ENCODE measurements at regions not wholly inside any gene's neighbourhood (a gene's known extent, or its start where the extent isn't known, plus 50 kb on each side); places are given as distances from the start of the nearest gene placed in this dataset.

- no peak for DNase-seq
These were observed 542.7 kb downstream of the SLC16A7 start for GRCh38 chr12:60138526-60138925.

- no peak for DNase-seq
These were observed 548.6 kb downstream of the SLC16A7 start for GRCh38 chr12:60144395-60144794.

GRCh38 chr12:60148109-60148508 is 552.3 kb downstream of the SLC16A7 start:
- peak in 1 of 3 donors; percentile 91 for DNase-seq

- peak in 1 of 3 donors; percentile 86 for DNase-seq
These were observed 553.0 kb downstream of the SLC16A7 start for GRCh38 chr12:60148831-60149230.

- DNase-seq, result no peak
These were observed 556.9 kb downstream of the SLC16A7 start for GRCh38 chr12:60152756-60153155.

- no peak for DNase-seq
These were observed 563.9 kb downstream of the SLC16A7 start for GRCh38 chr12:60159761-60160160.

GRCh38 chr12:60162988-60163720 is 567.3 kb downstream of the SLC16A7 start:
- DNase-seq, result no peak

- DNase-seq, result no peak
These were observed 570.0 kb downstream of the SLC16A7 start for GRCh38 chr12:60165781-60166180.

GRCh38 chr12:60168441-60168840 is 572.6 kb downstream of the SLC16A7 start:
- no peak for DNase-seq

GRCh38 chr12:60169904-60170303 is 574.1 kb downstream of the SLC16A7 start:
- DNase-seq, result no peak

- DNase-seq, result no peak
These were observed 576.7 kb downstream of the SLC16A7 start for GRCh38 chr12:60172266-60173211.

- no peak for DNase-seq
These were observed 577.7 kb downstream of the SLC16A7 start for GRCh38 chr12:60173224-60174170.

- no peak for DNase-seq
These were observed 578.6 kb downstream of the SLC16A7 start for GRCh38 chr12:60174476-60174875.

GRCh38 chr12:60174941-60175340 is 579.1 kb downstream of the SLC16A7 start:
- no peak for DNase-seq

- DNase-seq, result no peak
These were observed 581.1 kb downstream of the SLC16A7 start for GRCh38 chr12:60176891-60177290.

- no peak for DNase-seq
These were observed 584.5 kb downstream of the SLC16A7 start for GRCh38 chr12:60180298-60180697.

GRCh38 chr12:60182354-60182753 is 586.5 kb downstream of the SLC16A7 start:
- no peak for DNase-seq

GRCh38 chr12:60184096-60184495 is 588.3 kb downstream of the SLC16A7 start:
- DNase-seq, result no peak

GRCh38 chr12:60185060-60185459 is 589.2 kb downstream of the SLC16A7 start:
- no peak for DNase-seq

GRCh38 chr12:60191271-60191670 is 595.4 kb downstream of the SLC16A7 start:
- DNase-seq, result no peak

GRCh38 chr12:60191676-60192359 is 596.0 kb downstream of the SLC16A7 start:
- DNase-seq, result peak in 1 of 3 donors; percentile 35
